IPS-15b (cell line): ENCODE measurements at regions not wholly inside any gene's neighbourhood (a gene's known extent, or its start where the extent isn't known, plus 50 kb on each side); places are given as distances from the start of the nearest gene placed in this dataset.

Source experiments
- H3K27me3 ChIP-seq: one replicate; pipeline ENCODE4 v1.6.1; 2013; ENCODE audit warnings: low read length; ENCODE audit not compliant: control insufficient read depth, insufficient read depth
- H3K36me3 ChIP-seq: one replicate; pipeline ENCODE4 v1.6.1; 2013; ENCODE audit warnings: low read length; ENCODE audit not compliant: control insufficient read depth, insufficient read depth
- H3K4me1 ChIP-seq: one replicate; pipeline ENCODE4 v1.6.1; 2013; ENCODE audit warnings: mild to moderate bottlenecking, low read length; ENCODE audit not compliant: control insufficient read depth, insufficient read depth
- H3K4me3 ChIP-seq: one replicate; pipeline ENCODE4 v1.5.1; 2013; ENCODE audit warnings: low read depth, low read length
- H3K9ac ChIP-seq: one replicate; pipeline ENCODE4 v1.6.1; 2013; ENCODE audit warnings: low read depth, mild to moderate bottlenecking, low read length
- H3K9me3 ChIP-seq: one replicate; pipeline ENCODE4 v1.6.1; 2013; ENCODE audit warnings: mild to moderate bottlenecking, low read length; ENCODE audit not compliant: control insufficient read depth, insufficient read depth

DNA sequence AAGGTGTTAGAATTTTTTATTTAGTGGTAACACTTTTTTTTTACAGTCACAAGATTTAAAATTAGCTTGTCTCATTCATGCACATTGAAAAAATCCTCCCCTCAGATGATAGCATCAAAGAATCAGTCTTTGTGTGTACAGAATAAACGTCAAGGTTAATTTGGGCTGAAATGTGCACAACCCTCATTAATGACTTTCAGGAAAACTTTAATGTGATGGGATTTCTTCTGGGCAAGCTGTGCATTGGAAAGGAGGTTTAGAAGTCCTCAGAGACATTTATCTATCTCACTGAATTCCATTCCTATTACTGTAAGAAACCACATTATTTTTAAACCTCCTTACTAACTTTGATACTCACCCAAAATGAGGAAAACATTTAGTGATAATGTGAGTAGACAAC lies 88.2 kb upstream of the TECRL start:
- H3K4me1 ChIP-seq: no peaks in the 10 kb centered on the region
- H3K9me3 ChIP-seq: no peaks in the 10 kb centered on the region
- H3K27me3 ChIP-seq: no peaks in the 10 kb centered on the region
- no peak overlapping the region for H3K9ac ChIP-seq
- no peaks in the 10 kb centered on the region for H3K36me3 ChIP-seq
- no peak overlapping the region for H3K4me3 ChIP-seq

DNA sequence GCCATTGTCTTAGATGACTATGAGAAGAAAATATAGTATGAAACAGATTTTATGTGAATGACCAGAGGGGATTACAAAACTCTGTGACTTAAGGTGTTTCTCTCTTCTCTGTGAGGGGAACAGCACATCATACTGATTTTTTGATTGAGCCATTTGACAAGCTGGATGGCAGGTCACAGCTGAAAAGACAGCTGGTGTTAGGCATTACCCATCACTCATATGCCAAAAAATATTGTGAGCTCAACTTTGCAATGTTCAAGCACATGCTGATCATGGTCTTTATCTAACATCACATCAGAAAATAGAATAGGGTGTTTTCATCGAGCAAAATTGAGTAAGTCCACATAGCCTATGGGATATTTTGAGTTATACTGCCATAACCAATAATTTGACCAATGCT lies 86.7 kb upstream of the TECRL start:
- H3K36me3 ChIP-seq: no peaks in the 10 kb centered on the region
- no peaks in the 10 kb centered on the region for H3K9me3 ChIP-seq
- H3K9ac ChIP-seq: no peak overlapping the region
- no peaks in the 10 kb centered on the region for H3K4me1 ChIP-seq
- no peaks in the 10 kb centered on the region for H3K27me3 ChIP-seq
- no peak overlapping the region for H3K4me3 ChIP-seq

DNA sequence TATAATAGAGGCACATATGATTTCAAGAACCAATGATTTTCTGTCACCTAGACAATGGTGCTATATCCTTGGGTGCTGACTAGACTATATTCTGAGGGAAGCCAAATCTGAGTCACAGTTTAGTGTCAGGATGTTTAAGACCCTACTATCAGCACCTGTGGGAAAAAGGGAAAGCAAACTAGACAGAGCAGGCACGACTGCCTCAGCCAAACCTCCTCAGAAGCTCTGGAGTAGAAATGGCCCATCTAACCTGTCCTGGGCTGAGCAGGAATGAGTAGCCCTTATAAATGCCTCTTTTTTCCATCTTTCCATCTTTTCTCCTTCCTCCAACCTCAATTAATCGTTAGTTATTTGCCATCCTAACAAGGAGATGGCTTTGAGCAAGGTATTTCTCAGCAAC lies 80.4 kb upstream of the TECRL start:
- H3K9ac ChIP-seq: no peak overlapping the region
- H3K4me1 ChIP-seq: no peaks in the 10 kb centered on the region
- no peaks in the 10 kb centered on the region for H3K27me3 ChIP-seq
- no peaks in the 10 kb centered on the region for H3K36me3 ChIP-seq
- no peaks in the 10 kb centered on the region for H3K9me3 ChIP-seq
- no peak overlapping the region for H3K4me3 ChIP-seq

DNA sequence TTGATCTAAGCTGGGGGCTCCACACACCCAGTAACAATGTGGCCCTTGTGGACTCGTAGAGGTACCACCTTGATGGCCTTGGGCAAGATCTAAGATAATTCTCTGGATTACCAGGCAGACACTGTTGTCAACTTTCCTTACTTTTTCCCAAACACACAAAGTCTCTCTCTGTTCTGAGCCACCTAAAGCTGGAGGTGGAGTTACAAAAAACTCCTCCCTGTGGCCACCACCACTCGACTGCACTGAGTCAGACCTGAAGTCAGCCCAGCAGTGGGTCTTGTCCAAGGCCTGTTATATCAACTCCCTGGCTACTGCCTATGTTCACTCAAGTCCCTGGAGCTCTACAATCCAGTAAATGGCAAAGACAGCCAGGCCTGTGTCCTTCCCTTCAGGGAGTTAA lies 70.1 kb upstream of the TECRL start:
- H3K9me3 ChIP-seq: no peaks in the 10 kb centered on the region
- no peaks in the 10 kb centered on the region for H3K27me3 ChIP-seq
- no peaks in the 10 kb centered on the region for H3K36me3 ChIP-seq
- H3K9ac ChIP-seq: no peak overlapping the region
- H3K4me1 ChIP-seq: no peaks in the 10 kb centered on the region
- H3K4me3 ChIP-seq: no peak overlapping the region

DNA sequence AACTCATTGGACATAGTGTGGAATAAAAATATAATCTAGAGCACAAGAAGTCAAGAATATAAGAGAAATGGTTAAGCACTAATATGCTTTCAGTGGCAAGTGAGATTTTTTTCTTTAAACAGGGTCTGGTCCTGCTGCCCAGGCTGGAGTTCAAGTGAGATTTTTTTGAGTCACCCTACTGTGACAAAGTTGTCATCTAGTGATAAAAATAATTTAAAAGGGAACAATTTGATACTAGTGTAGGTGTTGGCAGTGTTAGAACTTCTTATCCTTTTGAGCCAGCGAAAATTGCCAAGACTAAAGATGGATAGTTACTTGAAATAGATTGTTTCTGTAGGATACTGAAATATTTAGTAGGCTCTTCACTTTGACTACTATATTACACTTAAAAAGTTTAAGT lies 67.9 kb upstream of the TECRL start:
- Histone ChIP-seq H3K36me3 (no peaks in the 10 kb centered on the region), H3K4me1 (no peaks in the 10 kb centered on the region), H3K9ac (no peak overlapping the region), H3K4me3 (no peak overlapping the region), H3K27me3 (no peaks in the 10 kb centered on the region), H3K9me3 (no peaks in the 10 kb centered on the region)

DNA sequence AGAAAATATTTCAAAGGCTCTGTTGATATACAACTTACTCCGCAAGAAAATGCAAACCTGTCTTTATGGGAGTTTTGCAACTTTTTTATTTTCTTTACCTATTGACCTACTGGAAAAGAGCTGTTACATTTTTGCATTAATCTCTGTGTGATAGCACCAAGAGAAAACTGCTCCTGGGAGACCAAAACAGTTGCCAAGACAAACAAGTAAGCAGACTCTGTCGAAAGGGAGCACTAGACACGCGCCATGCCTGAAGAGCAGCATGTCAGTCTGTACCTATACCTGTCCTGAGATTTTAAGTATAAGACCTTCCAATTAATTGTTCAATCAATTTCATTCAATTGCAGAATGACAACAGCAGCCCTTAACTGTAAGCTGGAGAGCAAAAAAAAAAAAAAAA lies 56.0 kb upstream of the TECRL start:
- Histone ChIP-seq H3K9me3 (no peaks in the 10 kb centered on the region), H3K9ac (no peak overlapping the region), H3K36me3 (no peaks in the 10 kb centered on the region), H3K27me3 (no peaks in the 10 kb centered on the region), H3K4me3 (no peak overlapping the region), H3K4me1 (no peaks in the 10 kb centered on the region)

DNA sequence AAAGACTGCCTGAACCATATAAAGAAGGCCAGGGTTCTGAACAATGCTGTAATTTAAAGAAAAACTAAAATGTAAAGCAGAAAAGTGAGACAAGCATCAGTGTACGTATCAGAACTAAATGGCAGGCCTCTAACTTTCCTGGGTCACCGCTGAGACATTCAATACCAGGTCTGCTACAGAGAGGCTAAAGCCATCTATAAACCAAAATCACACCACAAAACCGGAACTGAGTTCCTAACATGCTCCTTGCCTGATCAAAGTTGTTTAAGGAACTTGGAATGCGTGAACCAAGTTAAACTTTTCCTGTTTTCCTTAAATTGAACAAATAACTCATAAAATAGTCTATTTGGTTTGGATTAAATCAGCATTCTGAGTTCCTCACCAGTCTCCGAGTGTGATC lies 55.3 kb upstream of the TECRL start:
- Histone ChIP-seq H3K9ac (no peak overlapping the region), H3K27me3 (no peaks in the 10 kb centered on the region), H3K4me3 (no peak overlapping the region), H3K4me1 (no peaks in the 10 kb centered on the region), H3K36me3 (no peaks in the 10 kb centered on the region), H3K9me3 (no peaks in the 10 kb centered on the region)
